Stimulated activated CD4-positive, alpha-beta T cell treated with anti-CD3 and anti-CD28 coated beads, Interleukin-4, amount 100 ng/mL, for 24 hours (primary cell): ENCODE measurements at regions not wholly inside any gene's neighbourhood (a gene's known extent, or its start where the extent isn't known, plus 50 kb on each side); places are given as distances from the start of the nearest gene placed in this dataset.
"Not testable (repeated sequence)": the region's sequence is repeated elsewhere in the genome, so short reads cannot be mapped to it uniquely, and the experiment has no call there.

Experiments used
- DNase-seq: peaks from one replicate; pipeline ENCODE4 v3.0.0-alpha.2; 2020

GRCh38 chr18:40179729-40180461 is 1775.1 kb upstream of the PIK3C3 start:
- DNase-seq = no peak

- no peak for DNase-seq
Measured at GRCh38 chr18:40168026-40168425, 1787.0 kb upstream of the PIK3C3 start.

- DNase-seq = no peak
Measured at GRCh38 chr18:40163254-40163653, 1791.8 kb upstream of the PIK3C3 start.

GRCh38 chr18:40160361-40160760 is 1794.7 kb upstream of the PIK3C3 start:
- DNase-seq = no peak

GRCh38 chr18:40159141-40160017 is 1795.7 kb upstream of the PIK3C3 start:
- no peak for DNase-seq

GRCh38 chr18:40157120-40157519 is 1797.9 kb upstream of the PIK3C3 start:
- DNase-seq = no peak

GRCh38 chr18:40152859-40153258 is 1802.2 kb upstream of the PIK3C3 start:
- no peak for DNase-seq

- DNase-seq = no peak
Measured at GRCh38 chr18:40148960-40149359, 1806.1 kb upstream of the PIK3C3 start.

GRCh38 chr18:40133253-40133652 is 1821.8 kb upstream of the PIK3C3 start:
- DNase-seq = no peak

- DNase-seq = not testable (repeated sequence)
Measured at GRCh38 chr18:40132438-40132837, 1822.6 kb upstream of the PIK3C3 start.

- no peak for DNase-seq
Measured at GRCh38 chr18:40124107-40124506, 1830.9 kb upstream of the PIK3C3 start.

GRCh38 chr18:40120796-40121391 is 1834.1 kb upstream of the PIK3C3 start:
- no peak for DNase-seq

- DNase-seq = no peak
Measured at GRCh38 chr18:40120356-40120755, 1834.7 kb upstream of the PIK3C3 start.

GRCh38 chr18:40119581-40119980 is 1835.5 kb upstream of the PIK3C3 start:
- not testable (repeated sequence) for DNase-seq

- DNase-seq = no peak
Measured at GRCh38 chr18:40110455-40110854, 1844.6 kb upstream of the PIK3C3 start.

GRCh38 chr18:40109252-40110049 is 1845.6 kb upstream of the PIK3C3 start:
- DNase-seq = no peak

- DNase-seq = no peak
Measured at GRCh38 chr18:40108596-40108995, 1846.4 kb upstream of the PIK3C3 start.

GRCh38 chr18:40102903-40103302 is 1852.1 kb upstream of the PIK3C3 start:
- DNase-seq = no peak

- DNase-seq = no peak
Measured at GRCh38 chr18:40099641-40100040, 1855.4 kb upstream of the PIK3C3 start.

- DNase-seq = no peak
Measured at GRCh38 chr18:40096675-40097074, 1858.4 kb upstream of the PIK3C3 start.

- DNase-seq = no peak
Measured at GRCh38 chr18:40094441-40094840, 1860.6 kb upstream of the PIK3C3 start.

GRCh38 chr18:40088130-40088529 is 1866.9 kb upstream of the PIK3C3 start:
- no peak for DNase-seq

GRCh38 chr18:40079786-40080185 is 1875.2 kb upstream of the PIK3C3 start:
- no peak for DNase-seq
